ENCODE measurements at regions not wholly inside any gene's neighbourhood (a gene's known extent, or its start where the extent isn't known, plus 50 kb on each side); places are given as distances from the start of the nearest gene placed in this dataset.

DNA sequence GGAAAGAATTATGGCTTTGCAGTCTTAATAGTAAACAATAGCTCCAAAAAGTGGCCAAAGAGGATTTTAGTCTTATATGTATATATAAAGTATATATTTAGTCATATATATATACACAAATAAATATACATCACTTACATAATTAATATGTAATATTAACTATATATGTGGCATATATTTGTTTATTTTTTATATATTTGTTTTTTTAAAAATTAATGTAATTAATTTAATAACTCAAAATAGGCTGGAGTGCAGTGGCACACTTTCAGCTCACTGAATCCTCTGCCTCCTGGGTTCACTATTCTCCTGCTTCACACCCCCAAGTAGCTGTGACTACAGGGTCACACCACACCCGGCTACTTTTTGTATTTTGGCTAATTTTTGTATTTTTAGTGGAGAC is 532.6 kb downstream of the KCNT2 start:
- DNase-seq, result no peak
- H3K4me1 Mint-ChIP-seq, result no peaks in the 10 kb centered on the region
- 80% methylated on average over 1 of the region's 1 CpG for WGBS (ENCODE audit: insufficient coverage)

DNA sequence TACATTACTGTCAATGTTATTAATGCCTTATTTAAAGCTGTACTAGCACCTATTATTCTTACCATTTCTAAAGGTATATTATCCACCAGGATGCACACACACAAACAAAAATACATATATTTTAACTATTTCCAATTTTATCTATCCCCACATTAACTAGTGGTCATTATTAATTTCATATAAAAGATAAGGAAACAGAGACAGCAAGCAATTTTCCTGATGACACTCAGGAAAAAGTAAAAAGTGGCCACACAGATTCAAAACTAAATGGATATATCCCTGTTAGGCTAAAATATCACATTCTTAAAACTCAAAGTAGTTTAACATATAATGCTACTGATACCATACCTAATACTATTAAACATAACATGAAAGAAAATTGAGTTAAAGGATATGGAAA is 534.1 kb downstream of the KCNT2 start:
- Histone ChIP-seq H3K4me3 (ENCODE audit: low read length) (no peak overlapping the region), H3K27ac (ENCODE audit: low read length) (no peak overlapping the region), H3K27me3 (ENCODE audit: control insufficient read depth, insufficient read depth, low read length) (no peaks in the 10 kb centered on the region), H3K9me3 (ENCODE audit: control insufficient read depth, insufficient read depth, low read length) (no peaks in the 10 kb centered on the region), H3K4me1 (ENCODE audit: control insufficient read depth, insufficient read depth, low read length) (no peaks in the 10 kb centered on the region), H3K36me3 (ENCODE audit: control insufficient read depth, insufficient read depth, low read length) (no peaks in the 10 kb centered on the region)
- Mint-ChIP-seq H3K27me3 (ENCODE audit: low read depth in 2 of 2) (no peaks in the 10 kb centered on the region), H3K36me3 (no peaks in the 10 kb centered on the region), H3K9me3 (peaks cover 4 to 11% of the 10 kb centered on the region in 2 donors), H3K4me3 (no peak overlapping the region), H3K27ac (no peak overlapping the region), H3K4me1 (no peaks in the 10 kb centered on the region)
- TF ChIP-seq, protein P1, sequence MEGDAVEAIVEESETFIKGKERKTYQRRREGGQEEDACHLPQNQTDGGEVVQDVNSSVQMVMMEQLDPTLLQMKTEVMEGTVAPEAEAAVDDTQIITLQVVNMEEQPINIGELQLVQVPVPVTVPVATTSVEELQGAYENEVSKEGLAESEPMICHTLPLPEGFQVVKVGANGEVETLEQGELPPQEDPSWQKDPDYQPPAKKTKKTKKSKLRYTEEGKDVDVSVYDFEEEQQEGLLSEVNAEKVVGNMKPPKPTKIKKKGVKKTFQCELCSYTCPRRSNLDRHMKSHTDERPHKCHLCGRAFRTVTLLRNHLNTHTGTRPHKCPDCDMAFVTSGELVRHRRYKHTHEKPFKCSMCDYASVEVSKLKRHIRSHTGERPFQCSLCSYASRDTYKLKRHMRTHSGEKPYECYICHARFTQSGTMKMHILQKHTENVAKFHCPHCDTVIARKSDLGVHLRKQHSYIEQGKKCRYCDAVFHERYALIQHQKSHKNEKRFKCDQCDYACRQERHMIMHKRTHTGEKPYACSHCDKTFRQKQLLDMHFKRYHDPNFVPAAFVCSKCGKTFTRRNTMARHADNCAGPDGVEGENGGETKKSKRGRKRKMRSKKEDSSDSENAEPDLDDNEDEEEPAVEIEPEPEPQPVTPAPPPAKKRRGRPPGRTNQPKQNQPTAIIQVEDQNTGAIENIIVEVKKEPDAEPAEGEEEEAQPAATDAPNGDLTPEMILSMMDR (IDR thresholded peaks at IDR 0.05), result no peak
- DNase-seq, result no peak
- ATAC-seq, result no peak
- intact Hi-C loops (cut with micrococcal nuclease), result no loop called here

More for the DNA sequence above, 532.6 kb downstream of the KCNT2 start:
- Histone ChIP-seq H3K36me3 (ENCODE audit: control insufficient read depth, insufficient read depth, low read length) (no peaks in the 10 kb centered on the region), H3K27me3 (ENCODE audit: control insufficient read depth, insufficient read depth, low read length) (no peaks in the 10 kb centered on the region), H3K4me1 (ENCODE audit: control insufficient read depth, insufficient read depth, low read length) (no peaks in the 10 kb centered on the region), H3K27ac (ENCODE audit: low read length) (no peak overlapping the region), H3K9me3 (ENCODE audit: control insufficient read depth, insufficient read depth, low read length) (peaks cover 3% of the 10 kb centered on the region), H3K4me3 (ENCODE audit: low read length) (no peak overlapping the region)
- Mint-ChIP-seq H3K27ac (no peak overlapping the region), H3K36me3 (no peaks in the 10 kb centered on the region), H3K27me3 (ENCODE audit: low read depth in 2 of 2) (no peaks in the 10 kb centered on the region), H3K9me3 (peaks cover 4 to 11% of the 10 kb centered on the region in 2 donors), H3K4me3 (no peak overlapping the region)
- intact Hi-C loops (cut with micrococcal nuclease), result no loop called here
- TF ChIP-seq, protein P1 (IDR thresholded peaks at IDR 0.05), result no peak
- no peak for ATAC-seq

DNA sequence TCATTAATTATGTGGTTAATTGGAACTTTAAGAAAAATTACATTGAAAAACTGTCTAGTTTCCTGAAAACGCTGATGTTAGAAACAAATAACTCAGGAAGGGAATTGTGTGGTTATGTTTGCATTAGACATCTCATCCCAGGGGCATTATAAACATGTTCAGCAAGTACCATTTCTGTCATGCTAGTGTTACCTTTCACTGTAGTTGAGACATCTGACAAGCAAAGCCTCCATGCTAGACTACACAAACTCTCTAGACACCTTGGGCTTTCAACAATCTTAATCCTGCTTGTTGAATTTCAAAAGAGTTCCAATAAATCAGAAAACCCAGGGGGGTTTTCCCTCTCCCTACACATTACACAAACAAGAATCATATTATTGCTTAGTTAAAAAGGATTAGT is 536.8 kb downstream of the KCNT2 start:
- ATAC-seq, result no peak
- Histone ChIP-seq H3K27me3 (ENCODE audit: control insufficient read depth, insufficient read depth, low read length) (no peaks in the 10 kb centered on the region), H3K4me3 (ENCODE audit: low read length) (no peak overlapping the region), H3K27ac (ENCODE audit: low read length) (no peak overlapping the region), H3K36me3 (ENCODE audit: control insufficient read depth, insufficient read depth, low read length) (no peaks in the 10 kb centered on the region), H3K9me3 (ENCODE audit: control insufficient read depth, insufficient read depth, low read length) (no peaks in the 10 kb centered on the region), H3K4me1 (ENCODE audit: control insufficient read depth, insufficient read depth, low read length) (no peaks in the 10 kb centered on the region)
- Mint-ChIP-seq H3K4me3 (no peak overlapping the region), H3K27ac (no peak overlapping the region), H3K4me1 (no peaks in the 10 kb centered on the region), H3K36me3 (peaks cover 6% of the 10 kb centered on the region), H3K27me3 (ENCODE audit: low read depth in 2 of 2) (no peaks in the 10 kb centered on the region), H3K9me3 (peaks cover 6 to 14% of the 10 kb centered on the region in 2 donors)
- intact Hi-C loops (cut with micrococcal nuclease), result no loop called here
- WGBS (ENCODE audit: insufficient coverage), result 67% methylated on average over 1 of the region's 1 CpG
- DNase-seq, result no peak
- TF ChIP-seq, protein P1 (IDR thresholded peaks at IDR 0.05), result no peak

DNA sequence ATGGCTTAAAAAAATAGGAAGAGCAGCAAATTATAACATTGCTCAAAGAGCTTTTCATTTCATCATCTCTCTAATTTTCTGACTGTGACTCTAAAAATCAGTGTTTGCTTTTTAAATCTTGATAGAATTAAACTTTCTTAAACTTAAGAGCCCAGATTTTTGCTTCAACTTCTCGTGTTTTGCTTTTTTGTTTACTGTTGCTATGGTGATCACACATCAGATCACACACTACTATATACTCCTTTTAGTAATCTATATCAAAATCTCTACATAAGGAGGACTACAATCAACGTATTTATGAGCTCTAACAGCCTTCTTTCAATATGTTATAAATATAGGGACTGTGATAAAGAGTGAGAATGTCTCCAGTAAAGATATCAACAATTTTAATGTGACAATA is 537.3 kb downstream of the KCNT2 start:
- intact Hi-C loops (cut with micrococcal nuclease), result no loop called here
- no peak for ATAC-seq
- H3K27me3 Mint-ChIP-seq (ENCODE audit: low read depth in 2 of 2), result no peaks in the 10 kb centered on the region
- TF ChIP-seq, protein P1 (IDR thresholded peaks at IDR 0.05), result no peak
- 50% methylated on average over 1 of the region's 2 CpGs for WGBS (ENCODE audit: insufficient coverage)
- no peak overlapping the region for H3K4me3 ChIP-seq (ENCODE audit: low read length)
- H3K27ac ChIP-seq (ENCODE audit: low read length), result no peak overlapping the region
- peaks cover 7 to 15% of the 10 kb centered on the region in 2 donors for H3K9me3 Mint-ChIP-seq
- DNase-seq, result no peak
- no peaks in the 10 kb centered on the region for H3K9me3 ChIP-seq (ENCODE audit: control insufficient read depth, insufficient read depth, low read length)
- H3K27me3 ChIP-seq (ENCODE audit: control insufficient read depth, insufficient read depth, low read length), result no peaks in the 10 kb centered on the region
- no peaks in the 10 kb centered on the region for H3K36me3 ChIP-seq (ENCODE audit: control insufficient read depth, insufficient read depth, low read length)
- H3K4me1 ChIP-seq (ENCODE audit: control insufficient read depth, insufficient read depth, low read length), result no peaks in the 10 kb centered on the region
- H3K4me3 Mint-ChIP-seq, result no peak overlapping the region
- peaks cover 6% of the 10 kb centered on the region for H3K36me3 Mint-ChIP-seq
- no peaks in the 10 kb centered on the region for H3K4me1 Mint-ChIP-seq
- no peak overlapping the region for H3K27ac Mint-ChIP-seq

Measured in natural killer cell (primary cell).